ENCODE measurements at regions not wholly inside any gene's neighbourhood (a gene's known extent, or its start where the extent isn't known, plus 50 kb on each side); places are given as distances from the start of the nearest gene placed in this dataset.

DNA sequence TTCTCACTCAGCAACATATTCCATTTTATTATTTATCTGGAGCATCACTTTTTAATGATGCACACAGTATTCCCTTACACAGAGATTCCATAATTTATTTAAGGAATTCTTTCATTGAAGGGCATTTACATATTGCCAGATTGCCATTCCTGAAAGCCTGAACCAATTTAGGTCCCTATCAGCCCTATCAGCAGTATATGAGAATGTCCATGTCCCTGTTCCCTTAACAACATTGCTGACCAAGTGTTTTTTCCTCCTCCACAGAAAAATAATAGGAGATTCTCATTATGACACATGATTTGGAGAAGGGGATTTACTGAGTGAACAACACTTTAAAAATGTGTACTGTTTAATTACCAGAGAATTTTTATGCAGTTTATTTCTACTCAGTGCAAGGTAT is 90.1 kb upstream of the PHOX2B start:
- no peak for DNase-seq (ENCODE audit: low spot score in 2 of 2, unreplicated experiment in 2 of 2)
- Mint-ChIP-seq H3K9me3 (no peaks in the 10 kb centered on the region), H3K4me1 (no peaks in the 10 kb centered on the region), H3K27me3 (ENCODE audit: low read depth) (peaks cover 54% of the 10 kb centered on the region), H3K4me3 (no peak overlapping the region), H3K27ac (no peak overlapping the region), H3K36me3 (no peaks in the 10 kb centered on the region)
- TF ChIP-seq, protein P1, sequence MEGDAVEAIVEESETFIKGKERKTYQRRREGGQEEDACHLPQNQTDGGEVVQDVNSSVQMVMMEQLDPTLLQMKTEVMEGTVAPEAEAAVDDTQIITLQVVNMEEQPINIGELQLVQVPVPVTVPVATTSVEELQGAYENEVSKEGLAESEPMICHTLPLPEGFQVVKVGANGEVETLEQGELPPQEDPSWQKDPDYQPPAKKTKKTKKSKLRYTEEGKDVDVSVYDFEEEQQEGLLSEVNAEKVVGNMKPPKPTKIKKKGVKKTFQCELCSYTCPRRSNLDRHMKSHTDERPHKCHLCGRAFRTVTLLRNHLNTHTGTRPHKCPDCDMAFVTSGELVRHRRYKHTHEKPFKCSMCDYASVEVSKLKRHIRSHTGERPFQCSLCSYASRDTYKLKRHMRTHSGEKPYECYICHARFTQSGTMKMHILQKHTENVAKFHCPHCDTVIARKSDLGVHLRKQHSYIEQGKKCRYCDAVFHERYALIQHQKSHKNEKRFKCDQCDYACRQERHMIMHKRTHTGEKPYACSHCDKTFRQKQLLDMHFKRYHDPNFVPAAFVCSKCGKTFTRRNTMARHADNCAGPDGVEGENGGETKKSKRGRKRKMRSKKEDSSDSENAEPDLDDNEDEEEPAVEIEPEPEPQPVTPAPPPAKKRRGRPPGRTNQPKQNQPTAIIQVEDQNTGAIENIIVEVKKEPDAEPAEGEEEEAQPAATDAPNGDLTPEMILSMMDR (IDR thresholded peaks at IDR 0.05; ENCODE audit: unreplicated experiment): no peak

DNA sequence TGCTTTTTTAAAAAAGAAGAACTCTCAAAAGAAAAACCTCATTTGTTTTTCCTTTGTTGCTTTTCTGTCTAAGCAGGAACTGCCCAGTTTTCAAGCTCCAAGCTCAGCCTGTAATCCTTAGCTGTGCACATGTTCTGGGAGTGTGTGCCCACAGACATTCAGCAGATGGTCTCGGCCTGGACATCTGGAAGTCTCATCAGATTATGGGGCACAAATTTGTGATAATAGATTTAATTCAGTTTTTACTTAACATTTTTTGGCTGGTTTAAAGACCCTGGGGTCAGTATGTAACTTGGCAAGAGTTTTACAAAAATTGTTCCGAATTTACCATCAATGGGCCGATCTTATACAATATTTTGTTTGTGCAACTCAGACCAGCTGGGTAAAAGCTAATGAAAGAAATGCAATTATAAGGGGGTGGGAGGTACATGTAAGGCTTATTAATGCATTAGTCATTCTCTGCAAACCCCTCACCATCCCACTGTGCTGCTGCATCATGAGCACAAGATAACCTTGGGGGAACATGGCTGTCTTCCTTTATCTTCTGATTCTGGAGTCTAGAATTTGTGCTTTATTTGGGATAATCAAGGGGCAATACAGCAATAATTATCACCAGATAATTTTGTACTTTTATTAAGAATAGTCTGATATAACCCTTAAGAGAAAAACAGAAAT is 86.9 kb upstream of the PHOX2B start:
- Mint-ChIP-seq H3K9me3 (peaks cover 3% of the 10 kb centered on the region), H3K27me3 (ENCODE audit: low read depth) (peaks cover 68% of the 10 kb centered on the region), H3K27ac (no peak overlapping the region), H3K36me3 (no peaks in the 10 kb centered on the region), H3K4me1 (no peaks in the 10 kb centered on the region), H3K4me3 (no peak overlapping the region)
- no peak for DNase-seq (ENCODE audit: low spot score in 2 of 2, unreplicated experiment in 2 of 2)
- TF ChIP-seq, protein P1 (IDR thresholded peaks at IDR 0.05; ENCODE audit: unreplicated experiment): no peak

DNA sequence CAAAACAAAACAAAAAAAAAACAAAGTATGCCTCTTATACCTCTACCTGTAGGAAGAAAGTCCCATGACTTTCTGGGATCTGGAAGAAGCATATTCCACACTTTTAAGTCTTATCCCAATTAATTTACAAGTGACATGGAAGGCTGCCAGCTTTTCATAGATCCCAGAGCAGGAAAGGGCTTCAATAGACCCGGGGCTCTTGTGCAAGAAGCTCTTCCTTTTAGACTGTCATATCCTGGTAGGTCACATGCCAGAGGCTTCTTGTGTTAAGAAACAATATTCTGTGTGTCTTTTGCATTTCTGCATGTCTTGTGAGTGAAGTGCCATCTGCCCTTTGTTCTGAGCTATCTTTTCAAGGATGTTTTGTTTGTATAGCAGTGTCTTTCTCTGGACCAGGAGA is 84.4 kb upstream of the PHOX2B start:
- Mint-ChIP-seq H3K9me3 (peaks cover 3% of the 10 kb centered on the region), H3K36me3 (no peaks in the 10 kb centered on the region), H3K4me3 (no peak overlapping the region), H3K4me1 (no peaks in the 10 kb centered on the region), H3K27ac (no peak overlapping the region), H3K27me3 (ENCODE audit: low read depth) (peaks cover 70% of the 10 kb centered on the region)
- TF ChIP-seq, protein P1 (IDR thresholded peaks at IDR 0.05; ENCODE audit: unreplicated experiment): no peak
- no peak for DNase-seq (ENCODE audit: low spot score in 2 of 2, unreplicated experiment in 2 of 2)

DNA sequence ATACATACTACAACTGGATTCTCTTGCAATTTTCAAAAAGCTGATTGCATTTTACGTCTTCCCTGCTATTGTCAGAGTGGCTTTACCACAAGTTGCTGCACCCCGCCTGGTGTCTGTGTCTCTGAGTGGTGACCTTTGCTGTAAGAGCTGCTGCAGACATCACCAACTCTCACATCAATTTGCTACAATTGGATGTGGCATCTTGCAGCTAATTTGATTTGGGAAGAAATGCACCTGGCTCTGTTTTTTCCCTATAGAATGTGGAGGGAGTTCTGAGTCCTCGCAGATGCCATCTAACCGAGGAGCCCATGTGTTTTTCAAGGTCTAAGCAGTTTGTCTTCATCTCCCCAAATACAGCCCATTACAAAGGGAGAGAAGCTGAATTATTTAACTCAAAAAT is 73.8 kb upstream of the PHOX2B start:
- DNase-seq (ENCODE audit: low spot score in 2 of 2, unreplicated experiment in 2 of 2): no peak
- H3K27me3 Mint-ChIP-seq (ENCODE audit: low read depth): peaks cover 95% of the 10 kb centered on the region
- no peak overlapping the region for H3K4me3 Mint-ChIP-seq
- TF ChIP-seq, protein P1 (IDR thresholded peaks at IDR 0.05; ENCODE audit: unreplicated experiment): no peak
- no peaks in the 10 kb centered on the region for H3K36me3 Mint-ChIP-seq
- no peak overlapping the region for H3K27ac Mint-ChIP-seq
- no peaks in the 10 kb centered on the region for H3K9me3 Mint-ChIP-seq
- H3K4me1 Mint-ChIP-seq: no peaks in the 10 kb centered on the region

DNA sequence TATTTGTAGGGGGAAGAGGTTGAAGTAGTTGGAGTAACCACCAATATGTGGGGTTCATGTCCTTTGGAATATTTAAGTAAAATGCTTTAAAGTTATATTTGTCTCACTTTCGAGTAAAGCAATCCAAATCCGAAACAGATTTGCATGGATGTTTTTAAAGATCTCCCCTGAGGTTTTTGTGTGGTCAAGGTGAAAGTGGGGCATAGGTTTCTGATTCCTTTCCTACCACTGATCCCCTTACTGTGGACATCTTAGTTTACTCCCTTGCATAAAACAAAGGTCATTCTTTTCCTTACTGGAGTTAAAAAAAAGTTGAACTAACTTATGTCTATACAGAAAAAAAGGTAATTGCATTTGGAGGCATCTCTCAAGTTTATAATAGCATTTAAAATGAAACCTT is 71.9 kb upstream of the PHOX2B start:
- TF ChIP-seq, protein P1 (IDR thresholded peaks at IDR 0.05; ENCODE audit: unreplicated experiment): no peak
- Mint-ChIP-seq H3K4me3 (no peak overlapping the region), H3K36me3 (no peaks in the 10 kb centered on the region), H3K4me1 (no peaks in the 10 kb centered on the region), H3K27ac (no peak overlapping the region), H3K9me3 (no peaks in the 10 kb centered on the region), H3K27me3 (ENCODE audit: low read depth) (peaks cover 98% of the 10 kb centered on the region)
- DNase-seq (ENCODE audit: low spot score in 2 of 2, unreplicated experiment in 2 of 2): no peak

DNA sequence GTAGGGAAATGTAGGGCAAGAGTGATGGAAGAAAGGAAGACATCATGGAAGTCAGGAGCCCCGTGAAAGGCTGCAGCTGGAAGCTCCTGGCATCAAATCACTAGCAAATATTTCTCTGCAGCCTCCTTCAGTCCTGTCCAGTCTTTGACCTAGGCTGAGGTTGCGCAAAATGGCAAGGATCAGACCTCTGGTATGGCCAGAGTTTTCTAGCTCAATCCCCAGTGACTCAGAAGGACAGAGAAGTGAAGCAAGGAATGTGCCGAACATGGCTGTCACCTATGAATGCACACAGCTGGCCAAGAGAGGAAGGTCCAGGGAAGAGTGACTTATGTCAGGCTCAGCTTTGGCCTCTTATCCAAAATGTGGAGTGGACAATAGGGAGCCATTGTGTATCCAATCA is 71.1 kb upstream of the PHOX2B start:
- Mint-ChIP-seq H3K9me3 (no peaks in the 10 kb centered on the region), H3K4me1 (no peaks in the 10 kb centered on the region), H3K36me3 (no peaks in the 10 kb centered on the region), H3K4me3 (no peak overlapping the region), H3K27ac (no peak overlapping the region), H3K27me3 (ENCODE audit: low read depth) (peaks cover 98% of the 10 kb centered on the region)
- TF ChIP-seq, protein P1 (IDR thresholded peaks at IDR 0.05; ENCODE audit: unreplicated experiment): no peak
- no peak for DNase-seq (ENCODE audit: low spot score in 2 of 2, unreplicated experiment in 2 of 2)
